ENCODE measurements at regions not wholly inside any gene's neighbourhood (a gene's known extent, or its start where the extent isn't known, plus 50 kb on each side); places are given as distances from the start of the nearest gene placed in this dataset.
"Not testable (repeated sequence)": the region's sequence is repeated elsewhere in the genome, so short reads cannot be mapped to it uniquely, and the experiment has no call there.

DNA sequence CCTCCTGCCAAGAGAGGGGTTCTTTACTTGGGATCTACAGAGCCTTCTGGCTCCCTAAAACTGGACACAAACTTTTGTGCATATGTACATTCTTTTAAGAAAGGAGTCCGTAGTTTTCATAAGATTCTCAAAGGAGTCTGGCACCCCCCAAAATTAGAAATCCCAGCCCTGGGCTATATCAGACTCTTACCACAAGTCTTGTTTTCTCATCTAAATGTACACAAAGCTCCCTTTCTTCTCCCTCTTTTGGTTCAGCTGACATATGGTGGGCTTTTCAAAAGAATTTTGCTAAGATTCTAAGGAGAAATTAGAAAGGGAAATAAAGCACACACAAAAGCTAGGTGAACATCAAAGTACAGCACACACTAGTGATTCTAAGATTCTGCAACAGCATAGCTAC is 114.4 kb downstream of the ENC1 start:
- Mint-ChIP-seq H3K36me3 (ENCODE audit: insufficient read depth, unreplicated experiment) (no peaks in the 10 kb centered on the region), H3K27me3 (ENCODE audit: insufficient read depth, unreplicated experiment) (no peaks in the 10 kb centered on the region), H3K27ac (ENCODE audit: unreplicated experiment) (no peak overlapping the region), H3K9me3 (ENCODE audit: unreplicated experiment) (peaks cover 58% of the 10 kb centered on the region), H3K4me3 (ENCODE audit: unreplicated experiment) (no peak overlapping the region), H3K4me1 (ENCODE audit: low read depth, unreplicated experiment) (peaks cover 8% of the 10 kb centered on the region)
- TF ChIP-seq, protein P1, sequence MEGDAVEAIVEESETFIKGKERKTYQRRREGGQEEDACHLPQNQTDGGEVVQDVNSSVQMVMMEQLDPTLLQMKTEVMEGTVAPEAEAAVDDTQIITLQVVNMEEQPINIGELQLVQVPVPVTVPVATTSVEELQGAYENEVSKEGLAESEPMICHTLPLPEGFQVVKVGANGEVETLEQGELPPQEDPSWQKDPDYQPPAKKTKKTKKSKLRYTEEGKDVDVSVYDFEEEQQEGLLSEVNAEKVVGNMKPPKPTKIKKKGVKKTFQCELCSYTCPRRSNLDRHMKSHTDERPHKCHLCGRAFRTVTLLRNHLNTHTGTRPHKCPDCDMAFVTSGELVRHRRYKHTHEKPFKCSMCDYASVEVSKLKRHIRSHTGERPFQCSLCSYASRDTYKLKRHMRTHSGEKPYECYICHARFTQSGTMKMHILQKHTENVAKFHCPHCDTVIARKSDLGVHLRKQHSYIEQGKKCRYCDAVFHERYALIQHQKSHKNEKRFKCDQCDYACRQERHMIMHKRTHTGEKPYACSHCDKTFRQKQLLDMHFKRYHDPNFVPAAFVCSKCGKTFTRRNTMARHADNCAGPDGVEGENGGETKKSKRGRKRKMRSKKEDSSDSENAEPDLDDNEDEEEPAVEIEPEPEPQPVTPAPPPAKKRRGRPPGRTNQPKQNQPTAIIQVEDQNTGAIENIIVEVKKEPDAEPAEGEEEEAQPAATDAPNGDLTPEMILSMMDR (IDR thresholded peaks at IDR 0.05; ENCODE audit: insufficient read depth in 1 of 2, low read depth in 1 of 2, low read length in 1 of 2, severe bottlenecking in 1 of 2, unreplicated experiment in 1 of 2), result no peak
- intact Hi-C loops (cut with micrococcal nuclease; ENCODE audit: unreplicated experiment), result no loop called here
- no TSS peak for BruUV-seq (replicated peaks)
- Histone ChIP-seq H3K27me3 (replicated peaks; ENCODE audit: control insufficient read depth, insufficient read depth, low read length) (no peaks in the 10 kb centered on the region), H3K4me3 (ENCODE audit: low read depth, low read length) (no peak overlapping the region), H3K9me3 (peaks cover 20% of the 10 kb centered on the region), H3K4me1 (no peaks in the 10 kb centered on the region), H3K36me3 (ENCODE audit: control insufficient read depth, insufficient read depth, low read length) (no peaks in the 10 kb centered on the region)
- DNase-seq, result no peak
- ChIA-PET CTCF (no interaction called here), POLR2A (no interaction called here)

DNA sequence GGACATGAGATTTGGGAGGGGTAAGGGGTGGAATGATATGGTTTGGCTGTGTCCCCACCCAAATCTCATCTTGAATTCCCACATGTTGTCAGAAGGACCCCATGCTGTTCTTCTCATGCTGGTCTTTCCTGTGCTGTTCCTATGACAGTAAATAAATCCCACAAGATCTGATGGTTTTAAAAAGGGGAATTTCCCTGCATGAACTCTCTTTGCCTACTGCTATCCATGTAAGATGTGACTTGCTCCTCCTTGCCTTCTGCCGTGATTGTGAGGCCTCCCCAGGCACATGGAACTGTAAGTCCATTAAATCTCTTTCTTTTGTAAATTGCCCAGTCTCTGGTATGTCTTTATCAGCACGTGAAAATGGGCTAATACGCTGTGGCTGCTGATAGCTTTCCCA is 115.8 kb downstream of the ENC1 start:
- H3K36me3 Mint-ChIP-seq (ENCODE audit: insufficient read depth, unreplicated experiment); CTCF ChIA-PET; H3K27me3 Mint-ChIP-seq (ENCODE audit: insufficient read depth, unreplicated experiment); BruUV-seq (replicated peaks); intact Hi-C loops (cut with micrococcal nuclease; ENCODE audit: unreplicated experiment); POLR2A ChIA-PET; H3K27ac Mint-ChIP-seq (ENCODE audit: unreplicated experiment); H3K4me3 Mint-ChIP-seq (ENCODE audit: unreplicated experiment); H3K27me3 ChIP-seq (replicated peaks; ENCODE audit: control insufficient read depth, insufficient read depth, low read length); H3K4me3 ChIP-seq (ENCODE audit: low read depth, low read length); H3K36me3 ChIP-seq (ENCODE audit: control insufficient read depth, insufficient read depth, low read length); H3K4me1 ChIP-seq; DNase-seq; H3K4me1 Mint-ChIP-seq (ENCODE audit: low read depth, unreplicated experiment): not testable (repeated sequence)
- peaks cover 54% of the 10 kb centered on the region for H3K9me3 Mint-ChIP-seq (ENCODE audit: unreplicated experiment)
- H3K9me3 ChIP-seq, result peaks cover 20% of the 10 kb centered on the region

- H3K4me3 Mint-ChIP-seq (ENCODE audit: unreplicated experiment); DNase-seq; H3K4me3 ChIP-seq (ENCODE audit: low read depth, low read length); CTCF ChIA-PET; H3K4me1 ChIP-seq; intact Hi-C loops (cut with micrococcal nuclease; ENCODE audit: unreplicated experiment); H3K36me3 ChIP-seq (ENCODE audit: control insufficient read depth, insufficient read depth, low read length); H3K27me3 ChIP-seq (replicated peaks; ENCODE audit: control insufficient read depth, insufficient read depth, low read length); POLR2A ChIA-PET; BruUV-seq (replicated peaks); H3K36me3 Mint-ChIP-seq (ENCODE audit: insufficient read depth, unreplicated experiment); H3K27me3 Mint-ChIP-seq (ENCODE audit: insufficient read depth, unreplicated experiment); H3K27ac Mint-ChIP-seq (ENCODE audit: unreplicated experiment): not testable (repeated sequence)
- Mint-ChIP-seq H3K4me1 (ENCODE audit: low read depth, unreplicated experiment) (peaks cover 14% of the 10 kb centered on the region), H3K9me3 (ENCODE audit: unreplicated experiment) (peaks cover 43% of the 10 kb centered on the region)
- peaks cover 20% of the 10 kb centered on the region for H3K9me3 ChIP-seq
These were observed 116.8 kb downstream of the ENC1 start for GRCh38 chr5:74523698-74524097.

DNA sequence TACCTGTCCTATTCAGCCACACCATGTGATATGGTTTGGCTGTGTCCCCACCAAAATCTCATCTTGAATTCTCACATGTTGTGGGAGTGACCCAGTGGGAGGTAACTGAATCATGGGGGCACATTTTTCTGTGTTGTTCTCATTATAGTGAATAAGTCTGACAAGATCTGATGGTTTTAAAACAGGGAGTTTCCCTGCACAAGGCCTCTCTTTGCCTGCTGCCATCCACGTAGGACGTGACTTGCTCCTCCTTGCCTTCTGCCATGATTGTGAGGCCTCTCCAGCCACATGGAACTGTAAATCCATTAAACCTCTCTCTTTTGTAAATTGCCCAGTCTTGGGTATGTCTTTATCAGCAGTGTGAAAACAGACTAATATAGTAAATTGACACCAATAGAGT is 117.7 kb downstream of the ENC1 start:
- H3K27ac Mint-ChIP-seq (ENCODE audit: unreplicated experiment); H3K27me3 Mint-ChIP-seq (ENCODE audit: insufficient read depth, unreplicated experiment); CTCF ChIA-PET; H3K4me3 Mint-ChIP-seq (ENCODE audit: unreplicated experiment); POLR2A ChIA-PET; H3K4me1 ChIP-seq; H3K4me3 ChIP-seq (ENCODE audit: low read depth, low read length); intact Hi-C loops (cut with micrococcal nuclease; ENCODE audit: unreplicated experiment); H3K27me3 ChIP-seq (replicated peaks; ENCODE audit: control insufficient read depth, insufficient read depth, low read length); H3K36me3 ChIP-seq (ENCODE audit: control insufficient read depth, insufficient read depth, low read length); BruUV-seq (replicated peaks); H3K36me3 Mint-ChIP-seq (ENCODE audit: insufficient read depth, unreplicated experiment); DNase-seq: not testable (repeated sequence)
- peaks cover 20% of the 10 kb centered on the region for H3K9me3 ChIP-seq
- H3K4me1 Mint-ChIP-seq (ENCODE audit: low read depth, unreplicated experiment), result peaks cover 14% of the 10 kb centered on the region
- H3K9me3 Mint-ChIP-seq (ENCODE audit: unreplicated experiment), result peaks cover 40% of the 10 kb centered on the region
